ENCODE measurements at regions not wholly inside any gene's neighbourhood (a gene's known extent, or its start where the extent isn't known, plus 50 kb on each side); places are given as distances from the start of the nearest gene placed in this dataset.
"Not testable (repeated sequence)": the region's sequence is repeated elsewhere in the genome, so short reads cannot be mapped to it uniquely, and the experiment has no call there.

DNA sequence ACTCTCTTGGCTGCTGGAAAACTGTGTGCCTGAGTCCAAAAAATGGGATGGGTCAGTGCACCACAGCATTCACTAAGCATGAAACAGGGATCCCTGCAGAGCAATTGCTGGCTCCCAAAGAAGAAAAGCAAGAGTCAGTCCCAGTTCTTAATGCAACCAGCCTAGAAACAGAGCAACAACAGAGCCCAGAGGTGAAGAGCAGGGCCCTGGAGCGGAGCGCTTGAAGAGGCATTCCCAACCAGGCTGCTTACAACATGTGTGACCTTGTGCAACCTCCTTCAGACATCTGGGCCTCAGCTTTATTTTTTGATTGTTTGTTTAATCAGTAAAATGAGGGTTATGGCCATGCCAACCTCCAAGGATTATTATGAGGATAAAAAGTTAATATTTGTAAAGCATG, 543.7 kb upstream of the COBL start:
- Mint-ChIP-seq H3K9me3 (ENCODE audit: low read depth) (no peaks in the 10 kb centered on the region), H3K27ac (ENCODE audit: unreplicated experiment) (no peak overlapping the region), H3K4me1 (ENCODE audit: low read depth) (no peaks in the 10 kb centered on the region), H3K36me3 (ENCODE audit: low read depth) (no peaks in the 10 kb centered on the region), H3K4me3 (ENCODE audit: unreplicated experiment) (no peak overlapping the region), H3K27me3 (ENCODE audit: low read depth) (no peaks in the 10 kb centered on the region)
- TF ChIP-seq, protein P1, sequence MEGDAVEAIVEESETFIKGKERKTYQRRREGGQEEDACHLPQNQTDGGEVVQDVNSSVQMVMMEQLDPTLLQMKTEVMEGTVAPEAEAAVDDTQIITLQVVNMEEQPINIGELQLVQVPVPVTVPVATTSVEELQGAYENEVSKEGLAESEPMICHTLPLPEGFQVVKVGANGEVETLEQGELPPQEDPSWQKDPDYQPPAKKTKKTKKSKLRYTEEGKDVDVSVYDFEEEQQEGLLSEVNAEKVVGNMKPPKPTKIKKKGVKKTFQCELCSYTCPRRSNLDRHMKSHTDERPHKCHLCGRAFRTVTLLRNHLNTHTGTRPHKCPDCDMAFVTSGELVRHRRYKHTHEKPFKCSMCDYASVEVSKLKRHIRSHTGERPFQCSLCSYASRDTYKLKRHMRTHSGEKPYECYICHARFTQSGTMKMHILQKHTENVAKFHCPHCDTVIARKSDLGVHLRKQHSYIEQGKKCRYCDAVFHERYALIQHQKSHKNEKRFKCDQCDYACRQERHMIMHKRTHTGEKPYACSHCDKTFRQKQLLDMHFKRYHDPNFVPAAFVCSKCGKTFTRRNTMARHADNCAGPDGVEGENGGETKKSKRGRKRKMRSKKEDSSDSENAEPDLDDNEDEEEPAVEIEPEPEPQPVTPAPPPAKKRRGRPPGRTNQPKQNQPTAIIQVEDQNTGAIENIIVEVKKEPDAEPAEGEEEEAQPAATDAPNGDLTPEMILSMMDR (IDR thresholded peaks at IDR 0.05): no peak
- DNase-seq (ENCODE audit: low spot score): no peak

DNA sequence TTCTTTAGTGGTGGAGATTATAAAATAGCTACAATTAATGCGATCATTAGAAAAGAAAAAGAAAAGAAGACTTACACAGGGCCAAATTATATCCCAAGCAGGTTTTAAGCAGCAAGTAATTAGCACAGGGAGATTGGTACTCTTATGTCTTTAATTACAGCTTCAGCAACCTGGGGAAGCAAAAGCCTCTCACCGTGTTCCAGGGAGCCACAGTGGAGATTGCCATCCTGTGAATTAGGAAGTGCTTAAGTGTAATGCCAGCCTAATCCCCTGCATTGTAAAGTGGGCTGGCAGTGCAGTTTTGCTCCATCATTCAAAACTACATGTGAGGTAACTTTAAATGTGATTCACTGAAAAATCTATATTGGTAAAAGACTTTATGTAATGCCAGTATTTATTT, 533.5 kb upstream of the COBL start:
- Mint-ChIP-seq H3K4me1 (ENCODE audit: low read depth) (no peaks in the 10 kb centered on the region), H3K4me3 (ENCODE audit: unreplicated experiment) (no peak overlapping the region), H3K27ac (ENCODE audit: unreplicated experiment) (no peak overlapping the region), H3K27me3 (ENCODE audit: low read depth) (no peaks in the 10 kb centered on the region), H3K36me3 (ENCODE audit: low read depth) (no peaks in the 10 kb centered on the region), H3K9me3 (ENCODE audit: low read depth) (peaks cover 20% of the 10 kb centered on the region)
- no peak for DNase-seq (ENCODE audit: low spot score)
- TF ChIP-seq, protein P1 (IDR thresholded peaks at IDR 0.05): no peak

DNA sequence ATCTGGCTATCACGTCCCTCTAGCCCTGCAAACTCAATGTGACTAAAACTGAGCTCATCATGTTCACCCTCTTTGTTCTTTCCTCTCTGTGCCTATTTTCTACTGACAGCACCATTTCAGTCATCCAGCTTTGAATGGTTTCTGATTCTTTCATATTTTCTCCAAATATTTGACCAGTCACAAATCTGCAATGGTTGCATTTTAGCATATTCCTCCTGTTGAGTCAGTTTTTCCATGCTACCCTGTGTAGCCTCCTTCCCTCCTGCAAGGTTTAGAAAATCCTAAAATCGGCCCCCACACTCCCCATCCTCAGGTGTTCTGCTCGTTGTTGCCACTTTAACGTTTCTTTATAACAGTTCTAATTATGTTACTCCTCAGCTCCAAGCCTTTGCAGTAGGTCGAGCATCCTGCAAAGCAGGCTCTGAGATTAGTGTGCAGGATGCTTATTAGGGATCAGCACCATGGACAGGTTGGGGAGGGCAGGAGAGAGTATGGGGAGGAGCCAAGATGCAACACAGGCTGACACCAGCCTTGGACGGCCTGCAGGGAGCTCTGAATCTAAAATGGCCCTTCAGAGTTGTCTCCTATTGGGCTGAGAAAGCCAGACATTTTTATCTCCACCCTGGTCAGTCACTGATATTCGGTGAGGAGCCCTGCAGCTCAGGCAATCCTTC, 531.0 kb upstream of the COBL start:
- Mint-ChIP-seq H3K4me3 (ENCODE audit: unreplicated experiment) (no peak overlapping the region), H3K4me1 (ENCODE audit: low read depth) (no peaks in the 10 kb centered on the region), H3K27me3 (ENCODE audit: low read depth) (no peaks in the 10 kb centered on the region), H3K9me3 (ENCODE audit: low read depth) (peaks cover 22% of the 10 kb centered on the region), H3K27ac (ENCODE audit: unreplicated experiment) (no peak overlapping the region), H3K36me3 (ENCODE audit: low read depth) (no peaks in the 10 kb centered on the region)
- TF ChIP-seq, protein P1 (IDR thresholded peaks at IDR 0.05): no peak
- DNase-seq (ENCODE audit: low spot score): no peak

DNA sequence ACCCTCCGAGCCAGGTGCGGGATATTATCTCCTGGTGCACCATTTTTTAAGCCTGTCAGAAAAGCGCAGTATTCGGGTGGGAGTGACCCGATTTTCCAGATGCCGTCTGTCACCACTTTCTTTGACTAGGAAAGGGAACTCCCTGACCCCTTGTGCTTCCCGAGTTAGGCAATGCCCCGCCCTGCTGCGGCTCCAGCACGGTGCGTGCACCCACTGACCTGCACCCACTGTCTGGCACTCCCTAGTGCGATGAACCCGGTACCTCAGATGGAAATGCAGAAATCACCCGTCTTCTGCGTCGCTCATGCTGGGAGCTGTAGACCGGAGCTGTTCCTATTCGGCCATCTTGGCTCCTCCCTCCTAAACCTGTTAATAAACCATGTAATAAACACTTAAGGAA, 522.5 kb upstream of the COBL start:
- not testable (repeated sequence) for H3K36me3 Mint-ChIP-seq (ENCODE audit: low read depth); H3K4me1 Mint-ChIP-seq (ENCODE audit: low read depth); DNase-seq (ENCODE audit: low spot score); H3K27me3 Mint-ChIP-seq (ENCODE audit: low read depth); H3K4me3 Mint-ChIP-seq (ENCODE audit: unreplicated experiment); H3K27ac Mint-ChIP-seq (ENCODE audit: unreplicated experiment)
- peaks cover 37% of the 10 kb centered on the region for H3K9me3 Mint-ChIP-seq (ENCODE audit: low read depth)

DNA sequence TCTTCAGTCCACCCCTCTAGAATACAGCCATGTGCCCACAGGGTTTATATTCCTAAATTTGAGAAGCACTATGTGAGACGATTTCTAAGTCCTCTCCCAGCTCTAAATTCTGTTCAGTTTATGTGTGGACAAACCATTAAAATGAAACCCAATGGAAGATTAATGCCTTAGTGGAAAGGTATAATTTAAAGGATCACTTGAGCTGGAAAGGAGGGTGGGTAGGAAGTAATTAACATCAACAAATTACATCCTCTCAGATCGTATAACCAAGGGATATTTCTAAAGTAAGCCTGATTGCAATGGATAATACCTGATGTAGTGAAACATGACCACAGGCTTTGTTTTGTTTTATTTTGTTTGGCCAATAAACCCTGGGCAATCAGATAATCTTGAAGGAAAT, 511.0 kb upstream of the COBL start:
- H3K27ac Mint-ChIP-seq (ENCODE audit: unreplicated experiment): no peak overlapping the region
- H3K36me3 Mint-ChIP-seq (ENCODE audit: low read depth): no peaks in the 10 kb centered on the region
- H3K4me1 Mint-ChIP-seq (ENCODE audit: low read depth): no peaks in the 10 kb centered on the region
- no peak for DNase-seq (ENCODE audit: low spot score)
- peaks cover 33% of the 10 kb centered on the region for H3K9me3 Mint-ChIP-seq (ENCODE audit: low read depth)
- no peak overlapping the region for H3K4me3 Mint-ChIP-seq (ENCODE audit: unreplicated experiment)
- H3K27me3 Mint-ChIP-seq (ENCODE audit: low read depth): no peaks in the 10 kb centered on the region
- TF ChIP-seq, protein P1 (IDR thresholded peaks at IDR 0.05): no peak

DNA sequence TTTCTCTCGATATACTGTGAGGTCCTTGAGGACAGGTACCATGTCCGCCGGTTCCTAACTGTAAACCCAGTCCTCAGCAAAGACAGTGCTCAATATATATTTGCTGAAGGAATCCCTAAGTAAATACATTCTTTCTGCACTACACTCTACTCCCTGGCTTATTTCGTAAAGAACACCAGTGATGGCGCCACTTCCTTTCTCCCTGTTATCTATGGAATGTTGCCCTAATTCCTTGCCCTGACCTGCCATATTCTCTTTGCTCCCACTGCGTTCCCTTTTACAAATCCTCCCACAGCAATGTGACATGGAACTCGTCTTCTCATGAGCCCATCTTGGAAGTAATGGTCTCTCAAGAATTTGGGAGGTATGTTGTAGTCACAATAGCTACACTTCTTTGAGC, 507.4 kb upstream of the COBL start:
- TF ChIP-seq, protein P1 (IDR thresholded peaks at IDR 0.05): no peak
- Mint-ChIP-seq H3K27ac (ENCODE audit: unreplicated experiment) (no peak overlapping the region), H3K27me3 (ENCODE audit: low read depth) (no peaks in the 10 kb centered on the region), H3K4me3 (ENCODE audit: unreplicated experiment) (no peak overlapping the region), H3K9me3 (ENCODE audit: low read depth) (peaks cover 33% of the 10 kb centered on the region), H3K4me1 (ENCODE audit: low read depth) (no peaks in the 10 kb centered on the region), H3K36me3 (ENCODE audit: low read depth) (no peaks in the 10 kb centered on the region)
- DNase-seq (ENCODE audit: low spot score): no peak

All from chondrocyte (in vitro differentiated cells).